ENCODE measurements at regions not wholly inside any gene's neighbourhood (a gene's known extent, or its start where the extent isn't known, plus 50 kb on each side); places are given as distances from the start of the nearest gene placed in this dataset.

DNA sequence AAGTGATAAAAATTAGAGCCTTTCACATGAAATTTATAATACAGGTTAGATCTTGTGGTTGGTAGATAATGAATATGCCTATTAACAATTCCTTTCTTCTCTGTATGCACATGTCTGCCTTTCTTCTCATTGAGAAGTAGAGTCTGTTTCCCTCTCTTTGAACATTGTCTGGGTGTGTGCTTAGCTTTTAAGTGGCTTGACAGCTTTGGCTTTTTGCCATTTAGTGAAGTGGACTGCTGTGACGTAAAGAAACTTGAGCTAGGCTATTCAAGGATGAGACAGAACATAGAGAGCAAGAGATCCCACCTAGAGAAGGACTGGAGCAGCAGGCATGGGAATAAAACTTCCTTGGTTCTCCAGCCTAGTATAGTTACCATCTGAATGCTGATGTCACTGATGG is 996.7 kb upstream of the CELF2 start:
- TF ChIP-seq, protein P1, sequence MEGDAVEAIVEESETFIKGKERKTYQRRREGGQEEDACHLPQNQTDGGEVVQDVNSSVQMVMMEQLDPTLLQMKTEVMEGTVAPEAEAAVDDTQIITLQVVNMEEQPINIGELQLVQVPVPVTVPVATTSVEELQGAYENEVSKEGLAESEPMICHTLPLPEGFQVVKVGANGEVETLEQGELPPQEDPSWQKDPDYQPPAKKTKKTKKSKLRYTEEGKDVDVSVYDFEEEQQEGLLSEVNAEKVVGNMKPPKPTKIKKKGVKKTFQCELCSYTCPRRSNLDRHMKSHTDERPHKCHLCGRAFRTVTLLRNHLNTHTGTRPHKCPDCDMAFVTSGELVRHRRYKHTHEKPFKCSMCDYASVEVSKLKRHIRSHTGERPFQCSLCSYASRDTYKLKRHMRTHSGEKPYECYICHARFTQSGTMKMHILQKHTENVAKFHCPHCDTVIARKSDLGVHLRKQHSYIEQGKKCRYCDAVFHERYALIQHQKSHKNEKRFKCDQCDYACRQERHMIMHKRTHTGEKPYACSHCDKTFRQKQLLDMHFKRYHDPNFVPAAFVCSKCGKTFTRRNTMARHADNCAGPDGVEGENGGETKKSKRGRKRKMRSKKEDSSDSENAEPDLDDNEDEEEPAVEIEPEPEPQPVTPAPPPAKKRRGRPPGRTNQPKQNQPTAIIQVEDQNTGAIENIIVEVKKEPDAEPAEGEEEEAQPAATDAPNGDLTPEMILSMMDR (optimal IDR thresholded peaks at IDR 0.05 in 1 of 3, IDR thresholded peaks at IDR 0.05 in 1 of 3, conservative IDR thresholded peaks at IDR 0.05 in 1 of 3; ENCODE audit: extremely low read depth in 1 of 3, insufficient read depth in 2 of 3, low read length in 3 of 3): no peak
- TF ChIP-seq EZH2 (IDR thresholded peaks at IDR 0.05; ENCODE audit: low read length): no peak
